Muscle of leg (tissue), 3 donors: ENCODE measurements at regions not wholly inside any gene's neighbourhood (a gene's known extent, or its start where the extent isn't known, plus 50 kb on each side); places are given as distances from the start of the nearest gene placed in this dataset.
A peak's percentile ranks its signal among the peaks of the same experiment; 100 is the strongest.

ENCODE experiments used
- DNase-seq: peaks from one replicate; pipeline ENCODE4 v3.0.0; 2013
- H3K27ac ChIP-seq: one replicate; pipeline ENCODE4 v1.5.1; 2013; ENCODE audit warnings: mild to moderate bottlenecking, low read length, control low read depth
- H3K27me3 ChIP-seq: one replicate; pipeline ENCODE4 v1.6.1; 2013; ENCODE audit warnings: low read length; ENCODE audit not compliant: control insufficient read depth, insufficient read depth
- H3K36me3 ChIP-seq: one replicate; pipeline ENCODE4 v1.6.1; 2013; ENCODE audit warnings: low read length; ENCODE audit not compliant: control insufficient read depth, insufficient read depth
- H3K4me1 ChIP-seq: one replicate; pipeline ENCODE4 v1.6.1; 2013; ENCODE audit warnings: low read length; ENCODE audit not compliant: control insufficient read depth, insufficient read depth
- H3K4me3 ChIP-seq: one replicate; pipeline ENCODE4 v1.5.1; 2013; ENCODE audit warnings: low read length, control low read depth
- H3K9me3 ChIP-seq: replicated peaks from 2 replicates; pipeline ENCODE4 v1.6.1; 2013; ENCODE audit warnings: low read depth, low read length; ENCODE audit not compliant: control insufficient read depth
- WGBS: methylation state at CpG from one replicate; pipeline ENCODE4 v1.1.5; 2013; ENCODE audit warnings: missing lambda C conversion rate; ENCODE audit not compliant: insufficient coverage; 5-methylcytosine and 5-hydroxymethylcytosine counted together

DNA sequence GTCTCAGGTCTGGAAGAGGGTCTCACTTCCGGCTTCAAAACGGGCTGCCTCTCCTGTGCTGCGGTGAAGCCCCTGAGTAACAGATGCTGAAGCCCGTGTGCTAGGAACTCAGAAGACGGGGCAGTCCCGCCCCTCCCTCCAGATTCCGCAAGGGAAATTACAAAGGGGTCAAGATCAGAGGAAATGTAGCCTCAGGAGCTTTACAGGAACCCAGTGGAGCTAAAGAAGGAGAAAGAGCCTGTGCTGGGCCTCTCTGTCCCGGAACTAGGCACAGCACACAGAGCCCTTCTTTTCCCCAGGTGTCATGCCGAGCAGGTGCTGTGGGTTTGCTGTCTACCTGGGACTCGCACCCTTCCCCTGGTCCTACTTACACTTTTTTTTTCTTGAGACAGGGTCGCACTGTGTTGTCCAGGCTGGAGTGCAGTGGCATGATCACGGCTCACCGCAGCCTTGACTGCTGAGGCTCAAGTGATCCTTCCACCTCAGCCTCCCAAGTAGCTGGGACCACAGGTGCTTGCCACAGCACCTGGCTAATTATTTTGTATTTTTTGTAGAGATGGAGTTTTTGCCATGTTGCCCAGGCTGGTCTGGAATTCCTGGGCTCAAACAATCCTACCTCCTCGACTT is 72.7 kb upstream of the MAP4K4 start:
- peaks cover 9% of the 10 kb centered on the region for H3K27me3 ChIP-seq
- 55% methylated on average over 10 of the region's 14 CpGs for WGBS
- H3K4me3 ChIP-seq: no peak overlapping the region
- H3K27ac ChIP-seq: no peak overlapping the region
- no peak for DNase-seq
- peaks cover 6% of the 10 kb centered on the region for H3K4me1 ChIP-seq
- no peaks in the 10 kb centered on the region for H3K9me3 ChIP-seq
- no peaks in the 10 kb centered on the region for H3K36me3 ChIP-seq

DNA sequence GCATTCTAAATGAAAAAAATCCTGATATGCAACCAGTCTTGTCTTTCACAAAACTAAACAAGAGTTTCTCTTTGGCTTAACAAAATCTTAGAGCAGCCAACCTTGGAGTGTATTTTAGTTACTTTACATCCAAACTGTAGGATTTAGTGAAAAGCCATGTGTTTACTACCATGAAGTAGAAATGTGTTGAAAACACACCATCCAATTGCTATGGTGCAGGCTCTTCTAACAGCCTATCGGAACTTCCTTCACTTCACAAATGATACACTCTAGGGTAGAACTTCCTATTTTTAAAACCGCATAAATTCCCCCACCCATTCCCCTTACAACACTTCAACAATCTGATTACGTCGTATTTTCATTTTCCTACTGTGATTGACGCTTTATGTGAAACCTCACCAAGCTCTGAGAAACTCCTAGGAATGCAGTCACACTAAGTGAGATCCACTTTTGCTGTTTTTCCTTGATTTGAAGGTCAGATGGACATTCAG is 74.4 kb upstream of the MAP4K4 start:
- Histone ChIP-seq H3K4me1 (peaks cover 14% of the 10 kb centered on the region), H3K36me3 (no peaks in the 10 kb centered on the region), H3K27ac (no peak overlapping the region), H3K4me3 (no peak overlapping the region), H3K27me3 (peaks cover 9% of the 10 kb centered on the region), H3K9me3 (no peaks in the 10 kb centered on the region)
- WGBS: 60% methylated on average over 2 of the region's 5 CpGs
- peak; percentile 65 for DNase-seq

DNA sequence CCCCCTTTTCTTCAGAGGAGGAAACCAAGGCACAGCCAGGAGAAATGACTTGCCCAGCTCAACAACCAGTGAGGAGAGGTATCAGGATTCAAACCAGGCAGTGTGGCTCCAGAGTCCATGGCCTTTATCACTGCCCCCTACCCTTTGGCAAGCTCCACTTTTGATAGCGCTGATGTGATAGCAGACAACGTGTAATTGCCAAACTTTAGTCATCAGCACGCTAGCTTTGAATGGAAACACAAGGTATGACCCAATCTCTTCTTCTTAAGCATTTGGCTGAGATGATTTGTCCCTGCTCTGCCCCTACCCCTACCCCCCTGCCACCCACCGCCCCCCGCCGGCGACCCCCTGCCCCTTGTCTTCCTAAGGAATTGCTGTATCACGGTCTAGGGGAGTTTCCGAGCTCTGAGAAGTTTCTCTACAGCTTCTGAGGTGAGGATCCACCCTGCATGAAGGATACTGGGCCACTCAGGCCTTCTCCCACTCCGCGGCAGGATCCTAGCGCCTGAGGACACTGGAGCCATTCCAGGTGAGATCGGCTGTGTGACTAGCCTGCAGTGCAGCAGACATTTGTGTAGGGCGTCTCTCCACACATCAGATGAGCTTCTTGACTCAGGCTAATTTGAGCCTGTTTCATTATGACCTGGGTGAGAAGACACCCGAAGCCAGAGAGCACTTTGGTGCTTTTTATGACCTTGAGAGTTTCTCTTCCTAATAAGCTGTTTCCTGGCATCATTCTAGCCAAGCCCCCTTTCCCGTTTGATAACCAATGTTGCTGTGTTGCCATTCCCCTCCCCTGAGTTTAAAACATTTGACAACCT is 75.1 kb upstream of the MAP4K4 start:
- 65% methylated on average over 9 of the region's 16 CpGs for whole genome bisulfite sequencing
- peaks cover 5% of the 10 kb centered on the region for H3K27me3 ChIP-seq
- H3K27ac ChIP-seq: no peak overlapping the region
- no peaks in the 10 kb centered on the region for H3K9me3 ChIP-seq
- no peaks in the 10 kb centered on the region for H3K36me3 ChIP-seq
- H3K4me3 ChIP-seq: no peak overlapping the region
- peaks cover 18% of the 10 kb centered on the region for H3K4me1 ChIP-seq
- DNase-seq: no peak

DNA sequence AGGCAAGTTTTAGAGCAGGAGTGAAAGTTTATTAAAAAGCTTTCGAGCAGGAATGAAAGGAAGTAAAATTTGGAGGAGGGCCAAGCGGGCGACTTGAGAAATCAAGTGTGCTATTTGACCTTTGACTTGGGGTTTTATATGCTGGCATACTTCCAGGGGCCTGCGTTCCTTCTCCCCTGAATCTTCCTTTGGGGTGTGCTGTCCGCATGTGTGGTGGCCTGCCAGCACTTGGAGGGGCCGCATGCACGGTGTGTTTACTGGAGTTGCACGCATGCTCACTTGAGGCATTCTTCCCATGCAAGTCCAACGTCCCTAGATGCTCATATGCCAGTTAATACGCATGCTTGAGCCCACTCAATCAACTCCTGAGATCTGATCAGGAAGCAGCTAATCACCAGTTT is 78.3 kb upstream of the MAP4K4 start:
- no peak overlapping the region for H3K27ac ChIP-seq
- 36% methylated on average over 10 of the region's 10 CpGs for WGBS
- no peaks in the 10 kb centered on the region for H3K36me3 ChIP-seq
- no peak overlapping the region for H3K4me3 ChIP-seq
- peaks cover 2% of the 10 kb centered on the region for H3K27me3 ChIP-seq
- H3K9me3 ChIP-seq: no peaks in the 10 kb centered on the region
- DNase-seq: peak; percentile 47
- H3K4me1 ChIP-seq: peaks cover 36% of the 10 kb centered on the region

DNA sequence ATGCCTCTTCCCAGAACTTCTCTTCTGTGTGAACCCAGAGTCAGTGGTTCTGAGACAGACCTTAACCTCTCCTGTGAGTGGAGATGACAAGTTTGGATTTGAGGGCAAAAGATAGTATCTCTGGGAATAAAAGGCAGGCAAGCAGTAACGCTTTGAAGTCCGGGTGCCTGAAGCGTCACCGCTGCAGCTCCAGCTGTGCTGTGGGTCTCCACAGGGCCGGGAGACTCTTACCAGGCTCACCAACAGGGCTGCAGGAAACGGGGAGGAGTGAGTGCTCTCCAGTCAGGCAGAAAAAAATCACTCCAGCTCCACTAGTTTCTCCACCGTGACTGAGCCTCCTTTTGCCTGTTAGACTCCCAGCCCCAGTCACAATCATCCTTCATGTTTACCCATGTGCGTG is 79.7 kb upstream of the MAP4K4 start:
- peaks cover 2% of the 10 kb centered on the region for H3K27me3 ChIP-seq
- peaks cover 42% of the 10 kb centered on the region for H3K4me1 ChIP-seq
- H3K27ac ChIP-seq: no peak overlapping the region
- no peaks in the 10 kb centered on the region for H3K9me3 ChIP-seq
- DNase-seq: no peak
- WGBS: 67% methylated on average over 7 of the region's 8 CpGs
- H3K4me3 ChIP-seq: no peak overlapping the region
- H3K36me3 ChIP-seq: no peaks in the 10 kb centered on the region

DNA sequence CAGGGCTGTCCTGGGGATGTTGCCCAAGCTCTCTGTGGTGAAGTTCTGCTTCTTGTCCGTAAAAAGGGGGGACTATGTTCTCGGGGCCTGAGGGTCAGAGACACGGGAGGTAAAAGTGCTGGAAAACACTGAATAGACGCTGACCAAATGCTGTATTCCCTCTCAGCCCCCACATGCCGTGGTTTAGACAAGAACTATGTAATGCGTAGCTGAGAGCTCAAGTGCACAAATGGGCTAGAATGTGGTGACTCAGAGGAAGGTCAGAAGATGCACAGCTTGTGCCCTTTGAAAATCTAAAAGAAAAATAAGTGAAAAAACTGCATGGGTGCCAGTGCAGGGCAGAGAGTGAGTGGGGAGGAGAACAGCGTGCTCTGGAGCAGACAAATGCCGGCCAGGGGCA is 80.3 kb upstream of the MAP4K4 start:
- Histone ChIP-seq H3K36me3 (no peaks in the 10 kb centered on the region), H3K4me1 (peaks cover 39% of the 10 kb centered on the region), H3K4me3 (no peak overlapping the region), H3K27me3 (peaks cover 2% of the 10 kb centered on the region), H3K27ac (peak overlapping the region; percentile 35), H3K9me3 (no peaks in the 10 kb centered on the region)
- no peak for DNase-seq
- WGBS: 84% methylated on average over 6 of the region's 8 CpGs

DNA sequence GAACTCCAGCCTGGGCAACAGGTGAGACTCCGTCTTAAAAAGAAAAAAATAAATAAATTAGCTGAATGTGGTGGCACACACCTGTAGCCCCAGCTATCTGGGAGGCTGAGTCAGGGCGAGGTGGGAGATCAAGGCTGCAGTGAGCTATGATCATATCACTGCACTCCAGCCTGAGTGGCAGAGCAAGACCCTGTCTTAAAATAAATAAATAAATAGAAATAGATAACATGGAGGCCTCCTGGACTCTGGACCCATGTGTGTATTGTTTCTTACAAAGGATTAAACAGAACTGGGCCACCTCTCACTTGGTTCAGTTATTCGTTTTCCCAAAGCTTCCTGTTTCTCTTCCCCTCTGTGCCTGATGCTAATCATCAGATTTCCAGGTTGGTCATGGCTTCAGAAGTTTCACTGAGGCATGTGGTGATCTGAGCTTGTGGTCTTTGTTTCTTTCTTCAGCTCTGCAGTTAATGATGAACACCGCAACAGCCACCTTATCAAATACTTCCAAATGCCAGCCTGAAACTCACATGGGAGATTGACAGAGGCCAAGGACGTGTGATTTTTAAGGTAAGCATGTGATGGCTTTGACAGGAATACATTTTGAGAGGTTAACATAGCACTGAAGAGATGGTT is 83.3 kb upstream of the MAP4K4 start:
- WGBS: 86% methylated on average over 2 of the region's 5 CpGs
- Histone ChIP-seq H3K9me3 (no peaks in the 10 kb centered on the region), H3K36me3 (no peaks in the 10 kb centered on the region), H3K4me1 (peaks cover 37% of the 10 kb centered on the region), H3K27ac (no peak overlapping the region), H3K27me3 (peaks cover 4% of the 10 kb centered on the region), H3K4me3 (no peak overlapping the region)
- DNase-seq: no peak

DNA sequence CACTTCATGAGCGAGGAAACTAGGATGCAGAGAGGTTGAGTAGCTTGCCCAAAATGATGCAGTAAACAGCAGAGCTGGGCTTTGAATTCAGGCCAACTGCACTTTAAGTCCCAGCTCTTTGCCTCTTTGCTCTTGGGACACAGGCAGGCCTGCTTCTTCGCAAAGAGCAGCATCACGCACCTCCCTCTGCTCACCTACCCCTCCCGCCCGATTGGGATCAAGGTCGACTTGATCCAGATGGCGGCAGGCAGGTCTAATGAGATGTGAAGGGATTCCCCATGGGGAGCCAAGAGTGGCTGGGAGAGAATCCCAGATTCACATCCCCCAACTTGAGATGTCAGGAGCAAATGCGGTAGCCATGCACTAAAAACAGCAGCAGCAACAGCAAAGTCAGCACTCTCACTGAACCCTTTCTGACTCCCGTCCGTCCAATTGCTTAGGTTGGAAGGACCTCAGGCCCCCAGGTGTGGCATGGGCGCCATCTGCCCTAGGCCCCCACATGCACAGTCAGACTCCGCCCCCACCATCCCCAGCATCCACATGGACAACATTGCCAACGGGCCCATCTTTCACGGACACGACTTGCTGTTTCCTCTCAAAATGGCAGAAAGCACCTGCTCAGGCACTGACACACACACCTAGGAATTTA is 84.3 kb upstream of the MAP4K4 start:
- no peak overlapping the region for H3K27ac ChIP-seq
- peak; percentile 84 for DNase-seq
- H3K36me3 ChIP-seq: no peaks in the 10 kb centered on the region
- H3K4me1 ChIP-seq: peaks cover 30% of the 10 kb centered on the region
- 33% methylated on average over 3 of the region's 15 CpGs for WGBS
- no peak overlapping the region for H3K4me3 ChIP-seq
- no peaks in the 10 kb centered on the region for H3K9me3 ChIP-seq
- H3K27me3 ChIP-seq: peaks cover 4% of the 10 kb centered on the region

DNA sequence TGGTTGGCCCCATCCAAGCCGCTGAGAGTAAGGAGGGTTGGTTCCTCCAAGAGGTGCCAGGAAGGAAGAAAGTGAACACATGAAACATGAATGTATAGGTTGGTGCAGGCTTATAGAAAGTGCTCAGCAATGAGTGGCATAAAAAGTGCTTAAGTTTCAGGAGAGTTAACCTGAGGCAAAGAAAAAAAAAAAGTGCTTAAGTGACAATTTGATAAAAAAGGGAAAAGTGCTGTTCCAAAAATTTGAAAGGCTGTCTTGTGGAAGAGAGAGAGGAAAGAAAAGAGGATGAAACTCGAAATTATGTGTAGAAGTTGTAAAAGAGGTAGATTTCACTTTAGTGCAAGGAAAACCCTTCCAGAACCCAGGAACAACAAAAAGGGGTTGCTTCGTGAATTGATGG is 85.5 kb upstream of the MAP4K4 start:
- peaks cover 21% of the 10 kb centered on the region for H3K4me1 ChIP-seq
- no peak overlapping the region for H3K4me3 ChIP-seq
- no peak for DNase-seq
- peaks cover 2% of the 10 kb centered on the region for H3K27me3 ChIP-seq
- no peak overlapping the region for H3K27ac ChIP-seq
- WGBS: 86% methylated on average over 2 of the region's 3 CpGs
- H3K36me3 ChIP-seq: no peaks in the 10 kb centered on the region
- H3K9me3 ChIP-seq: no peaks in the 10 kb centered on the region
